ENCODE measurements at regions not wholly inside any gene's neighbourhood (a gene's known extent, or its start where the extent isn't known, plus 50 kb on each side); places are given as distances from the start of the nearest gene placed in this dataset.

- intact Hi-C loops (cut with micrococcal nuclease; ENCODE audit: unreplicated experiment), result no loop called here
- BruUV-seq (replicated peaks), result no TSS peak
- POLR2A ChIA-PET, result no interaction called here
- Histone ChIP-seq H3K27ac (ENCODE audit: low read length) (no peak overlapping the region), H3K4me1 (ENCODE audit: control insufficient read depth, insufficient read depth, low read length) (no peaks in the 10 kb centered on the region; the same call in 1 of the 2 replicates), H3K27me3 (ENCODE audit: control insufficient read depth, insufficient read depth, low read length) (no peaks in the 10 kb centered on the region), H3K36me3 (ENCODE audit: control insufficient read depth, insufficient read depth, low read length) (no peaks in the 10 kb centered on the region), H3K4me3 (ENCODE audit: low read depth in 2 of 2, low read length in 2 of 2) (no peak overlapping the region), H3K9me3 (ENCODE audit: control insufficient read depth, insufficient read depth, low read depth, low read length) (no peaks in the 10 kb centered on the region)
- in situ Hi-C loops (cut with HindIII; ENCODE audit: low pct_unique_long_range_greater_than_20kb, low sequenced_read_pairs), result no loop called here
- no peak for DNase-seq (ENCODE audit: low read depth, low spot score)
- CTCF ChIA-PET, result no interaction called here
- TF ChIP-seq POLR2AphosphoS5 (IDR thresholded peaks at IDR 0.05; ENCODE audit: low read depth, low read length) (no peak), CTCF (IDR thresholded peaks at IDR 0.05) (no peak), REST (IDR thresholded peaks at IDR 0.05; ENCODE audit: insufficient read depth in 1 of 2, low read depth in 2 of 2, low read length in 1 of 2) (no peak), TCF7L2 (IDR thresholded peaks at IDR 0.05; ENCODE audit: low read depth, low read length) (no peak), SIN3A (IDR thresholded peaks at IDR 0.05; ENCODE audit: borderline replicate concordance, insufficient read depth, low read depth, low read length) (no peak)
- ATAC-seq, result no peak
These were observed 437.8 kb upstream of the DCN start for GRCh38 chr12:91620422-91620821.

- Histone ChIP-seq H3K36me3 (ENCODE audit: control insufficient read depth, insufficient read depth, low read length) (no peaks in the 10 kb centered on the region), H3K9me3 (ENCODE audit: control insufficient read depth, insufficient read depth, low read depth, low read length) (no peaks in the 10 kb centered on the region), H3K4me3 (ENCODE audit: low read depth in 2 of 2, low read length in 2 of 2) (no peak overlapping the region), H3K27ac (ENCODE audit: low read length) (no peak overlapping the region), H3K27me3 (ENCODE audit: control insufficient read depth, insufficient read depth, low read length) (no peaks in the 10 kb centered on the region), H3K4me1 (ENCODE audit: control insufficient read depth, insufficient read depth, low read length) (no peaks in the 10 kb centered on the region; the same call in 1 of the 2 replicates)
- CTCF ChIA-PET, result interaction anchor here (0.7 kb wide), 1 partner anchor 161 kb away, joined by 7 read pairs; no protein-coding TSS in a partner anchor
- ATAC-seq (no peak), DNase-seq (ENCODE audit: low read depth, low spot score) (no peak)
- TF ChIP-seq REST (IDR thresholded peaks at IDR 0.05; ENCODE audit: insufficient read depth in 1 of 2, low read depth in 2 of 2, low read length in 1 of 2) (no peak), SIN3A (IDR thresholded peaks at IDR 0.05; ENCODE audit: borderline replicate concordance, insufficient read depth, low read depth, low read length) (no peak), POLR2AphosphoS5 (IDR thresholded peaks at IDR 0.05; ENCODE audit: low read depth, low read length) (no peak), CTCF (IDR thresholded peaks at IDR 0.05) (no peak), TCF7L2 (IDR thresholded peaks at IDR 0.05; ENCODE audit: low read depth, low read length) (no peak)
- no TSS peak for BruUV-seq (replicated peaks)
- in situ Hi-C loops (cut with HindIII; ENCODE audit: low pct_unique_long_range_greater_than_20kb, low sequenced_read_pairs), result no loop called here
- POLR2A ChIA-PET, result no interaction called here
- intact Hi-C loops (cut with micrococcal nuclease; ENCODE audit: unreplicated experiment), result no loop called here
These were observed 435.7 kb upstream of the DCN start for GRCh38 chr12:91618281-91618680.
